COLO829 (cell line): ENCODE measurements at regions not wholly inside any gene's neighbourhood (a gene's known extent, or its start where the extent isn't known, plus 50 kb on each side); places are given as distances from the start of the nearest gene placed in this dataset.
A peak's percentile ranks its signal among the peaks of the same experiment; 100 is the strongest.
"Not testable (repeated sequence)": the region's sequence is repeated elsewhere in the genome, so short reads cannot be mapped to it uniquely, and the experiment has no call there.

ENCODE experiments used
- DNase-seq: peaks from one replicate; pipeline ENCODE4 v3.0.0; 2012; ENCODE audit warnings: low spot score

GRCh38 chrX:95974096-95974470 lies 710.6 kb upstream of the DIAPH2 start:
- DNase-seq = no peak

- no peak for DNase-seq
These were observed 709.8 kb upstream of the DIAPH2 start for GRCh38 chrX:95974890-95975289.

- DNase-seq = no peak
These were observed 689.1 kb upstream of the DIAPH2 start for GRCh38 chrX:95995583-95995982.

- no peak for DNase-seq
These were observed 688.3 kb upstream of the DIAPH2 start for GRCh38 chrX:95996294-95996693.

- no peak for DNase-seq
These were observed 682.2 kb upstream of the DIAPH2 start for GRCh38 chrX:96002431-96002830.

- no peak for DNase-seq
These were observed 680.3 kb upstream of the DIAPH2 start for GRCh38 chrX:96004386-96004785.

GRCh38 chrX:96006281-96006680 lies 678.4 kb upstream of the DIAPH2 start:
- DNase-seq = no peak

- DNase-seq = no peak
These were observed 657.2 kb upstream of the DIAPH2 start for GRCh38 chrX:96027407-96027806.

GRCh38 chrX:96052078-96052477 lies 632.6 kb upstream of the DIAPH2 start:
- no peak for DNase-seq

- DNase-seq = no peak
These were observed 602.8 kb upstream of the DIAPH2 start for GRCh38 chrX:96081891-96082290.

GRCh38 chrX:96094616-96095015 lies 590.0 kb upstream of the DIAPH2 start:
- no peak for DNase-seq

GRCh38 chrX:96098471-96098870 lies 586.2 kb upstream of the DIAPH2 start:
- no peak for DNase-seq

GRCh38 chrX:96102997-96103396 lies 581.6 kb upstream of the DIAPH2 start:
- DNase-seq = no peak

- DNase-seq = no peak
These were observed 572.0 kb upstream of the DIAPH2 start for GRCh38 chrX:96112689-96113088.

GRCh38 chrX:96126182-96126581 lies 558.5 kb upstream of the DIAPH2 start:
- DNase-seq = no peak

GRCh38 chrX:96128058-96128457 lies 556.6 kb upstream of the DIAPH2 start:
- not testable (repeated sequence) for DNase-seq

GRCh38 chrX:96140796-96141195 lies 543.8 kb upstream of the DIAPH2 start:
- no peak for DNase-seq

GRCh38 chrX:96147681-96148080 lies 537.0 kb upstream of the DIAPH2 start:
- no peak for DNase-seq

- no peak for DNase-seq
These were observed 514.0 kb upstream of the DIAPH2 start for GRCh38 chrX:96170626-96171025.

- DNase-seq = no peak
These were observed 507.7 kb upstream of the DIAPH2 start for GRCh38 chrX:96176921-96177320.

- no peak for DNase-seq
These were observed 503.0 kb upstream of the DIAPH2 start for GRCh38 chrX:96181605-96182004.

GRCh38 chrX:96182366-96182765 lies 502.3 kb upstream of the DIAPH2 start:
- peak; percentile 6 for DNase-seq

- DNase-seq = no peak
These were observed 501.3 kb upstream of the DIAPH2 start for GRCh38 chrX:96183391-96183790.

- DNase-seq = no peak
These were observed 500.8 kb upstream of the DIAPH2 start for GRCh38 chrX:96183843-96184242.

- DNase-seq = no peak
These were observed 479.7 kb upstream of the DIAPH2 start for GRCh38 chrX:96204928-96205327.
